ENCODE measurements at regions not wholly inside any gene's neighbourhood (a gene's known extent, or its start where the extent isn't known, plus 50 kb on each side); places are given as distances from the start of the nearest gene placed in this dataset.

DNA sequence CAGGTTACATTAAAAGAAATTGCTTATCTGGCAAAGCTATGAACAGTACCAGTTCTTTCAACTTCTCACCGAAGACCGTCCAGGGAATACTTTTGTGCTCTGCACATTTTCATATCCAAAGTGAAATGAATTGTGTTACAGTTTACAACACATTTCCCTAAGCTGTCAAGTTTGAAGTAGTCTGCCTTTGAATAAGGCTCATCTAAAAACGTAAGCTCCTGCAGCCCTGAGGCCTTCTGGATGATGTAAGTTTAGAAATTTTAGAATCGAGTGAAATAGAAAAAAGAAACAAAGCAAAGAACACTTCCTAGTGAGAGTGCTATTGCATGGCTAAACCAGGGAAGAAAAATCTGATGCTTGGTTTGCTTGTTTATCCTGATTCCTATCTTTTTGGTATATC lies 653.8 kb downstream of the MMUT start:
- Histone ChIP-seq H3K36me3 (no peaks in the 10 kb centered on the region), H3K9ac (ENCODE audit: low read depth in 2 of 2, low read length in 2 of 2) (no peak overlapping the region), H3K9me3 (no peaks in the 10 kb centered on the region), H3K27me3 (no peaks in the 10 kb centered on the region), H3K27ac (no peak overlapping the region), H3K4me1 (no peaks in the 10 kb centered on the region), H3K4me3 (no peak overlapping the region)
- intact Hi-C loops (cut with DNase I) = no loop called here
- DNase-seq = no peak
- TF ChIP-seq, protein P1, sequence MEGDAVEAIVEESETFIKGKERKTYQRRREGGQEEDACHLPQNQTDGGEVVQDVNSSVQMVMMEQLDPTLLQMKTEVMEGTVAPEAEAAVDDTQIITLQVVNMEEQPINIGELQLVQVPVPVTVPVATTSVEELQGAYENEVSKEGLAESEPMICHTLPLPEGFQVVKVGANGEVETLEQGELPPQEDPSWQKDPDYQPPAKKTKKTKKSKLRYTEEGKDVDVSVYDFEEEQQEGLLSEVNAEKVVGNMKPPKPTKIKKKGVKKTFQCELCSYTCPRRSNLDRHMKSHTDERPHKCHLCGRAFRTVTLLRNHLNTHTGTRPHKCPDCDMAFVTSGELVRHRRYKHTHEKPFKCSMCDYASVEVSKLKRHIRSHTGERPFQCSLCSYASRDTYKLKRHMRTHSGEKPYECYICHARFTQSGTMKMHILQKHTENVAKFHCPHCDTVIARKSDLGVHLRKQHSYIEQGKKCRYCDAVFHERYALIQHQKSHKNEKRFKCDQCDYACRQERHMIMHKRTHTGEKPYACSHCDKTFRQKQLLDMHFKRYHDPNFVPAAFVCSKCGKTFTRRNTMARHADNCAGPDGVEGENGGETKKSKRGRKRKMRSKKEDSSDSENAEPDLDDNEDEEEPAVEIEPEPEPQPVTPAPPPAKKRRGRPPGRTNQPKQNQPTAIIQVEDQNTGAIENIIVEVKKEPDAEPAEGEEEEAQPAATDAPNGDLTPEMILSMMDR (IDR thresholded peaks at IDR 0.05) = no peak

DNA sequence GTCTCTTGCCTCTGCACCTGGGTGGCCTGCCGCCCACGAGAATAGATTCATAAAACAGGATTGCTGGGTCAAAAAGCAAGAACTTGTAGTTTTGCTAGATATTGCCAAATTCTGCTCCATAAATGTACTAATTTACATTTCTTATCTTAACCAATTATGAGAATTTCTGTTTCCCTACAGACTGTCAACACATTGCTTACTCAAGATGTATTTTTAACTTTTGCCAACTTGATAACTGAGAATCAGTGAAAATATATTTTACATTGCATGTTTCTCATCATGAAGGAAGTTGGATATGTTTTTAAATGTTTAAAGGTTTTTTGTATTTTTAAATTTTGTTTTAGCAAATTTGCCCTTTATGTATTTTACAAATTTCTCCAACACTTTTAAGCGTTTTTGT lies 664.8 kb downstream of the MMUT start:
- no peak for DNase-seq
- no peak overlapping the region for H3K9ac ChIP-seq (ENCODE audit: low read depth in 2 of 2, low read length in 2 of 2)
- H3K4me1 ChIP-seq = no peaks in the 10 kb centered on the region
- intact Hi-C loops (cut with DNase I) = no loop called here
- TF ChIP-seq, protein P1 (IDR thresholded peaks at IDR 0.05) = no peak
- H3K27ac ChIP-seq = no peak overlapping the region
- no peaks in the 10 kb centered on the region for H3K9me3 ChIP-seq
- no peak overlapping the region for H3K4me3 ChIP-seq
- H3K27me3 ChIP-seq = no peaks in the 10 kb centered on the region
- no peaks in the 10 kb centered on the region for H3K36me3 ChIP-seq

DNA sequence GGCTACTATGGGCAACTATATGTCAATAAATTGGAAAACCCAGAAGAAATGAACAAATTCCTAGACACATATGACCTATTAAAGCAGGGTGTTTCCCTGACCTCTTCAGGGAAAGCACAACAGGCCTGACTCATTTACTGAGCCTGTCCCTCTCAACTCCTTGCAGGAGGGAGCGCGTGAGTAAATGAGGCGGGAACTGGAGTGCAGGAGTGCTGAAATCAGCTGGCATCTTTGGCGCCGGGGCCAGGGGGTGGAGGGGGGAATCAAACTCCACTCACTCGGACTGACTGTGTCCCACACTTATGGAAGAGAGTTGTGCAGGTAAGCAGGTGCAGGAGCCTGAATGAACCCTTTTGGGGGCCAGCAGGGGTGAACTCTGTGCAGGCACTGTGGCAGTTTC lies 671.2 kb upstream of the PTCHD4 start:
- no peaks in the 10 kb centered on the region for H3K4me1 ChIP-seq
- no peaks in the 10 kb centered on the region for H3K9me3 ChIP-seq
- TF ChIP-seq, protein P1 (IDR thresholded peaks at IDR 0.05) = no peak
- H3K27ac ChIP-seq = no peak overlapping the region
- no peak for DNase-seq
- no peaks in the 10 kb centered on the region for H3K27me3 ChIP-seq
- intact Hi-C loops (cut with DNase I) = no loop called here
- no peak overlapping the region for H3K4me3 ChIP-seq
- H3K9ac ChIP-seq (ENCODE audit: low read depth in 2 of 2, low read length in 2 of 2) = no peak overlapping the region
- H3K36me3 ChIP-seq = no peaks in the 10 kb centered on the region

DNA sequence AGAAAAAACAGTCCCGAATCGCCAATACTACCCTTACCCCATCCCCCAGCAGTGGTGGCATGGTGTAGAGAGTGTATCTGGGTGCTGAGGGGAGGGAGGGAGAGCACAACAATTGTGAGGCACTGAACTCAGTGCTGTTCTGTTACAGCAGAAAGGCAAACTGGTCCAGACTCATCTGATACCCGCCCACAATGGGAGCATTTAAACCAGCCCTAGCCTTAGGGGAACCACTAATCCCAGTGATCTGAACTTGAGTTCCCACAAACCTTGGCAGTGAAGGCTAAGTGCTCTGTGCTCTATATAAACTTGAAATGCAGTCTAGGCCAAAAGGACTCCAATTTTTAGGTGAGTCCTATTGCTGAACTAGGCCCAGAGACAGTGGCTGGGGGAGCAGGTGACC lies 666.4 kb upstream of the PTCHD4 start:
- Histone ChIP-seq H3K9me3 (no peaks in the 10 kb centered on the region), H3K27ac (no peak overlapping the region)

DNA sequence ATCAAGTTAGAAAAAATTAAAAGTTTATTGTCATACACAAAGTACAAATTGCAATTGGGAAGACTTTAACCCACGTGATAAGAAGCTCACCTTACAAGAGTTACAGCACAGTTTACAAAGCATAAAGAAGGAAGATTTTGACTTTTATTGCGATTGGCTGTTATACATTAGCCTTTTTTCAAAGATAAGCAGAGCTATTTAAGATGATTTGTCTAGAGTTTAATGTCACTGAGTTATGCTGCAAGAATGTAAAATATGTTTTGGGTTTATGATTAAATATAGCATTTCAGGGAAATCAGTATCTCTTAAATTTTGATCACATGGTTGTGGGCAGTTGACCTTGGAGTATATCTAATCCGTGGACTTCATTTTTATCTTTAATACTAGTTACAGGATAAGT lies 664.2 kb upstream of the PTCHD4 start:
- H3K36me3 ChIP-seq = no peaks in the 10 kb centered on the region
- intact Hi-C loops (cut with DNase I) = no loop called here
- H3K27me3 ChIP-seq = no peaks in the 10 kb centered on the region
- H3K4me3 ChIP-seq = no peak overlapping the region
- DNase-seq = no peak
- H3K27ac ChIP-seq = no peak overlapping the region
- H3K9me3 ChIP-seq = no peaks in the 10 kb centered on the region
- no peaks in the 10 kb centered on the region for H3K4me1 ChIP-seq
- TF ChIP-seq, protein P1 (IDR thresholded peaks at IDR 0.05) = no peak
- H3K9ac ChIP-seq (ENCODE audit: low read depth in 2 of 2, low read length in 2 of 2) = no peak overlapping the region

More for the DNA sequence above, 666.4 kb upstream of the PTCHD4 start:
- no peak overlapping the region for H3K9ac ChIP-seq (ENCODE audit: low read depth in 2 of 2, low read length in 2 of 2)
- intact Hi-C loops (cut with DNase I) = no loop called here
- TF ChIP-seq, protein P1 (IDR thresholded peaks at IDR 0.05) = no peak
- no peaks in the 10 kb centered on the region for H3K27me3 ChIP-seq
- H3K4me1 ChIP-seq = no peaks in the 10 kb centered on the region
- no peak overlapping the region for H3K4me3 ChIP-seq
- DNase-seq = no peak
- no peaks in the 10 kb centered on the region for H3K36me3 ChIP-seq

DNA sequence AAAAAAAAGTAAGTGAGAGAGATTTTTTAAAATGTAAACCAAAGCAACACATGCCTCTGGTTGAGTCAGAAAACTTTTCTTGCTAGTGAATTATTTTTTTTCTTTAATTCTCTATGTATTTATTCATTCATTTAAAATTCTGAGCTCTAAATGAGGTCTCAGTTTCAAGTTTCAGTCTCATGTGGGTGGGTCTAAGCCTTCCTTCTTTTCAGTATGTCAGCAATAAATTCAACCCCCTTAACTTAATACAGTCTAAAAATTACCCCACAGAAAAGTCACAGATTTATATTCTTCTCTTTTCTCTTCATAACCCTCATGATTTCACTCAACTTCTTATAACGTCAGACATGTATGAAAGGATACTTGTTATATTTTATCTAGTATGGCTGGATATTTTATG lies 663.3 kb upstream of the PTCHD4 start:
- TF ChIP-seq, protein P1 (IDR thresholded peaks at IDR 0.05) = no peak
- no peak overlapping the region for H3K27ac ChIP-seq
- H3K9ac ChIP-seq (ENCODE audit: low read depth in 2 of 2, low read length in 2 of 2) = no peak overlapping the region
- H3K9me3 ChIP-seq = no peaks in the 10 kb centered on the region
- intact Hi-C loops (cut with DNase I) = no loop called here
- H3K27me3 ChIP-seq = no peaks in the 10 kb centered on the region
- H3K4me1 ChIP-seq = no peaks in the 10 kb centered on the region
- DNase-seq = no peak
- H3K4me3 ChIP-seq = no peak overlapping the region
- H3K36me3 ChIP-seq = no peaks in the 10 kb centered on the region

Measured in colonic mucosa (tissue), 4 donors.